Loucy (cell line): ENCODE measurements at regions not wholly inside any gene's neighbourhood (a gene's known extent, or its start where the extent isn't known, plus 50 kb on each side); places are given as distances from the start of the nearest gene placed in this dataset.

Experiments
- H2AFZ ChIP-seq: fragments of 200-600 bp; sonication (generic); 2 replicates; pipeline ENCODE4 v1.6.0; 2016; ENCODE audit warnings: antibody characterized with exemption, mild to moderate bottlenecking, low read length, moderate library complexity
- H3F3A ChIP-seq: fragments of 200-600 bp; 2 replicates; pipeline ENCODE4 v1.6.0; 2016; ENCODE audit warnings: antibody characterized with exemption, low read depth, mild to moderate bottlenecking
- H3K27me3 ChIP-seq: fragments of 200-600 bp; sonication (generic); 2 replicates; pipeline ENCODE4 v1.6.1; 2014; ENCODE audit warnings: low read length, mild to moderate bottlenecking; ENCODE audit not compliant: insufficient read depth, poor library complexity, severe bottlenecking
- H3K36me3 ChIP-seq: fragments of 200-600 bp; sonication (generic); 2 replicates; pipeline ENCODE4 v1.6.1; 2016; ENCODE audit warnings: low read length; ENCODE audit not compliant: insufficient read depth
- H3K4me1 ChIP-seq: fragments of 200-600 bp; sonication (generic); 2 replicates; pipeline ENCODE4 v1.5.1; 2014; ENCODE audit warnings: low read length, mild to moderate bottlenecking; ENCODE audit not compliant: insufficient read depth, poor library complexity, severe bottlenecking
- H3K4me2 ChIP-seq: fragments of 200-600 bp; sonication (generic); 2 replicates; pipeline ENCODE4 v1.6.0; 2014; ENCODE audit warnings: antibody characterized with exemption, low read length, low read depth, mild to moderate bottlenecking; ENCODE audit not compliant: poor library complexity, severe bottlenecking
- H3K4me3 ChIP-seq: fragments of 200-600 bp; sonication (generic); 2 replicates; pipeline ENCODE4 v1.5.1; 2014; ENCODE audit warnings: low read length, mild to moderate bottlenecking, mixed read lengths; ENCODE audit not compliant: poor library complexity, severe bottlenecking
- H3K79me2 ChIP-seq: fragments of 200-600 bp; sonication (generic); 2 replicates; pipeline ENCODE4 v1.6.1; 2014; ENCODE audit warnings: low read length; ENCODE audit not compliant: insufficient read depth
- H3K9ac ChIP-seq: fragments of 200-600 bp; sonication (generic); 2 replicates; pipeline ENCODE4 v1.6.0; 2014; ENCODE audit warnings: mild to moderate bottlenecking, low read depth, low read length, moderate library complexity; ENCODE audit not compliant: poor library complexity, severe bottlenecking
- H3K9me2 ChIP-seq: fragments of 200-600 bp; sonication (generic); replicated peaks from 2 replicates; pipeline ENCODE4 v1.6.1; 2016; ENCODE audit warnings: low read depth, low read length, mixed read lengths
- H3K9me3 ChIP-seq: fragments of 200-600 bp; sonication (generic); 2 replicates; pipeline ENCODE4 v1.6.1; 2014; ENCODE audit warnings: mild to moderate bottlenecking, antibody characterized with exemption, low read length, low read depth; ENCODE audit not compliant: insufficient read depth
- H4K20me1 ChIP-seq: fragments of 200-600 bp; sonication (generic); 2 replicates; pipeline ENCODE4 v1.6.0; 2014; ENCODE audit warnings: antibody characterized with exemption, low read length, mild to moderate bottlenecking; ENCODE audit not compliant: insufficient read depth, poor library complexity, severe bottlenecking
- EZH2phosphoT487 ChIP-seq: fragments of 200-600 bp; IDR thresholded peaks from 2 replicates; pipeline ENCODE4 v1.6.1; 2018; ENCODE audit warnings: antibody characterized with exemption, mild to moderate bottlenecking, moderate library complexity, borderline replicate concordance
- TF ChIP-seq, protein P1 (sequence below): fragments of 200-600 bp; sonication (generic); conservative IDR thresholded peaks from 2 replicates; pipeline ENCODE4 v1.5.1; 2014; ENCODE audit warnings: mild to moderate bottlenecking, antibody characterized with exemption, low read length

DNA sequence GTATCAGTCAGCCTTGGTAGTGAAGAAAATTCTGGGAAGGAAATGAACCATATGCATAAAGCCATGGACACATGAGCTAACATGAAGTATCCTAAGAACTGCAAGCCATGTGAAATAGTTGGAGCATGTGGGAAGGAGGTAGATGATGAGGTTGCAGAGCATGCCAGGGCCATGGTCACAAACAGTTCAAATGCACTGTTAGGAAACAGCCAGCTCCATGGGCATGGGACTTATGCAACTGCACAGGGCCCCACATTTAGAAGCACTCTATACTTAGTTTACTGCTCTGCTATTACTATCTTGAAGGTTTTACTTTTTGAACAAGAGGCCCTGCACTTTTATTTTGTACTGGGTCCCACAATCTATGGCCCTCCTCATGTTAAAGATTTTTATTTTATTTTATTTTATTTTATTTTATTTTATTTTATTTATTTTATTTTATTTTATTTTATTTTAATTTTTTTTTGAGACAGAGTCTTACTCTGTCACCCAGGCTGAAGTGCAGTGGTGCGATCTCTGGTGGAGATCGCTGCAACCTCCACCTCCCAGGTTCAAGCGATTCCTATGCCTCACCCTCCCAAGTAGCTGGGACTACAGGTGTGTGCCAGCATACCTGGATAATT is 169.1 kb downstream of the IBTK start:
- Histone ChIP-seq H3K27me3 (no peaks in the 10 kb centered on the region), H2AFZ (no peak overlapping the region), H3K9ac (no peak overlapping the region), H3F3A (no peaks in the 10 kb centered on the region), H3K79me2 (no peaks in the 10 kb centered on the region), H3K9me3 (no peaks in the 10 kb centered on the region), H3K9me2 (no peaks in the 10 kb centered on the region), H4K20me1 (no peaks in the 10 kb centered on the region), H3K4me2 (no peak overlapping the region), H3K36me3 (no peaks in the 10 kb centered on the region), H3K4me3 (no peak overlapping the region), H3K4me1 (no peaks in the 10 kb centered on the region)
- TF ChIP-seq, protein P1, sequence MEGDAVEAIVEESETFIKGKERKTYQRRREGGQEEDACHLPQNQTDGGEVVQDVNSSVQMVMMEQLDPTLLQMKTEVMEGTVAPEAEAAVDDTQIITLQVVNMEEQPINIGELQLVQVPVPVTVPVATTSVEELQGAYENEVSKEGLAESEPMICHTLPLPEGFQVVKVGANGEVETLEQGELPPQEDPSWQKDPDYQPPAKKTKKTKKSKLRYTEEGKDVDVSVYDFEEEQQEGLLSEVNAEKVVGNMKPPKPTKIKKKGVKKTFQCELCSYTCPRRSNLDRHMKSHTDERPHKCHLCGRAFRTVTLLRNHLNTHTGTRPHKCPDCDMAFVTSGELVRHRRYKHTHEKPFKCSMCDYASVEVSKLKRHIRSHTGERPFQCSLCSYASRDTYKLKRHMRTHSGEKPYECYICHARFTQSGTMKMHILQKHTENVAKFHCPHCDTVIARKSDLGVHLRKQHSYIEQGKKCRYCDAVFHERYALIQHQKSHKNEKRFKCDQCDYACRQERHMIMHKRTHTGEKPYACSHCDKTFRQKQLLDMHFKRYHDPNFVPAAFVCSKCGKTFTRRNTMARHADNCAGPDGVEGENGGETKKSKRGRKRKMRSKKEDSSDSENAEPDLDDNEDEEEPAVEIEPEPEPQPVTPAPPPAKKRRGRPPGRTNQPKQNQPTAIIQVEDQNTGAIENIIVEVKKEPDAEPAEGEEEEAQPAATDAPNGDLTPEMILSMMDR: no peak
- no peak for TF ChIP-seq EZH2phosphoT487

DNA sequence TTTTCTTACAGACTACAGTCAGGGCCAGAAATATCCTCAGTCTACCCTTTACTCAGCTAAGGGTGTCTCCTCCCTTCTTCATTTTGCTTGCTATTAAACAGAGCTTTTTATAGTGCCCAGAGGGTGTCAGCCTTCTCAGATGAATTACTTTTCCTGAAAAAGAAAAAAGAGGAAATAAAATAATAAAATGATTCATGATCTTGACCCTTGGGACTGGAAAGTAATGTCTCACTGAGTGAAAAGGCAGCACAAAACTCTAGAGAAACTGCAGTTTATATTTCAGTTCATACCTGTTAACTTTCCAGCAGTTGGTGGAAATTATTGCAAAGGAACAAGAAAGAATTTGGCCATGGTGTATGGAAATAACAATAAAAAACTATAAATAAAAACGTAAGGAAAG is 170.6 kb downstream of the IBTK start:
- TF ChIP-seq EZH2phosphoT487: no peak
- TF ChIP-seq, protein P1: no peak; the same call in 1 of the 2 replicates
- no peaks in the 10 kb centered on the region for H3K27me3 ChIP-seq
- no peaks in the 10 kb centered on the region for H3F3A ChIP-seq
- no peak overlapping the region for H3K9ac ChIP-seq
- peak overlapping the region; percentile 32; the same call in 1 of the 2 replicates for H2AFZ ChIP-seq
- no peaks in the 10 kb centered on the region for H3K4me1 ChIP-seq
- no peak overlapping the region for H3K4me3 ChIP-seq
- no peak overlapping the region for H3K4me2 ChIP-seq
- no peaks in the 10 kb centered on the region for H3K9me3 ChIP-seq
- H3K9me2 ChIP-seq: no peaks in the 10 kb centered on the region
- no peaks in the 10 kb centered on the region for H4K20me1 ChIP-seq
- no peaks in the 10 kb centered on the region for H3K79me2 ChIP-seq
- H3K36me3 ChIP-seq: no peaks in the 10 kb centered on the region

GRCh38 chr6:82074556-82074955 is 173.0 kb downstream of the IBTK start:
- TF ChIP-seq, protein P1: no peak
- TF ChIP-seq EZH2phosphoT487: no peak
- H3K4me1 ChIP-seq: no peaks in the 10 kb centered on the region
- H4K20me1 ChIP-seq: no peaks in the 10 kb centered on the region
- no peaks in the 10 kb centered on the region for H3K36me3 ChIP-seq
- no peaks in the 10 kb centered on the region for H3K9me3 ChIP-seq
- H3K9me2 ChIP-seq: no peaks in the 10 kb centered on the region
- H3K27me3 ChIP-seq: no peaks in the 10 kb centered on the region
- H2AFZ ChIP-seq: 0 out of 2 replicates have a peak overlapping the region, but pooled peaks have one; percentile 2
- no peak overlapping the region for H3K9ac ChIP-seq
- H3K4me2 ChIP-seq: no peak overlapping the region
- no peaks in the 10 kb centered on the region for H3K79me2 ChIP-seq
- H3F3A ChIP-seq: no peaks in the 10 kb centered on the region
- H3K4me3 ChIP-seq: no peak overlapping the region
